ENCODE measurements at regions not wholly inside any gene's neighbourhood (a gene's known extent, or its start where the extent isn't known, plus 50 kb on each side); places are given as distances from the start of the nearest gene placed in this dataset.

GRCh38 chr13:20332361-20333096 is 100.4 kb upstream of the GJB6 start:
- peak; percentile 61 for ATAC-seq

DNA sequence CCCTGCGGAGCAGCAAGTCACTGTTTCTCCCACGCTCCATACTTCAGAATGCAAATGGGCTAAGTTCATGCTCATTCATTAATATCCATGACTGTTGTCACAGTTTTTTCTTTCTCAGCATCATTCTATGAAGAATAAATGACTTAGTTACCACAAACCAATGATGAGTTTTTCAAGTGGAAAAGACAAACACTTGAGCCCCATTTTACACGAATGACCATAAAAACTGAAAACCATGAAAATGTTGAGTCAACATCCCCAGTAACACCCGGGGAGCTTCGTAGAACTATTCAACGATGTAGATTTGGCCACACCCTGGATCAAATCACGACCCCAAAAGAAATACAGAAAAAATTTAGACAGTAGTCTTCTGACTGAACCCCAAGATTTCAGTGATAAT is 99.8 kb upstream of the GJB6 start:
- Histone ChIP-seq H3K4me1 (no peaks in the 10 kb centered on the region), H3K36me3 (no peaks in the 10 kb centered on the region), H3K27ac (no peak overlapping the region), H3K27me3 (peaks cover 3% of the 10 kb centered on the region), H3K9me3 (peaks cover 0 to 3% (median 0%) of the 10 kb centered on the region in 3 donors), H3K4me3 (no peak overlapping the region)
- TF ChIP-seq POLR2AphosphoS5 (IDR thresholded peaks at IDR 0.05) (no peak), EP300 (IDR thresholded peaks at IDR 0.05) (no peak), CTCF (IDR thresholded peaks at IDR 0.05) (no peak), POLR2A (IDR thresholded peaks at IDR 0.05) (no peak)
- ATAC-seq: no peak
- WGBS, 2 donors (ENCODE audit: low coverage in 1 of 2): 69 to 76% methylated on average over 7 of the region's 7 CpGs

More at GRCh38 chr13:20332361-20333096, 100.4 kb upstream of the GJB6 start:
- Histone ChIP-seq H3K9me3 (no peaks in the 10 kb centered on the region), H3K4me3 (no peak overlapping the region), H3K27me3 (no peaks in the 10 kb centered on the region), H3K36me3 (no peaks in the 10 kb centered on the region), H3K4me1 (no peaks in the 10 kb centered on the region), H3K27ac (no peak overlapping the region)
- 43 to 62% methylated on average over 1 to 2 of the region's 7 CpGs for WGBS, 2 donors (ENCODE audit: low coverage in 1 of 2)
- no peak for TF ChIP-seq CTCF (IDR thresholded peaks at IDR 0.05)
- TF ChIP-seq POLR2A (IDR thresholded peaks at IDR 0.05): no peak
- no peak for TF ChIP-seq EP300 (IDR thresholded peaks at IDR 0.05)
- TF ChIP-seq POLR2AphosphoS5 (IDR thresholded peaks at IDR 0.05): no peak

- H3K27me3 ChIP-seq: peaks cover 9% of the 10 kb centered on the region
- no peak overlapping the region for H3K4me3 ChIP-seq
- ATAC-seq: no peak
- no peak for TF ChIP-seq CTCF (IDR thresholded peaks at IDR 0.05)
- no peak for TF ChIP-seq EP300 (IDR thresholded peaks at IDR 0.05)
- no peak for TF ChIP-seq POLR2AphosphoS5 (IDR thresholded peaks at IDR 0.05)
- TF ChIP-seq POLR2A (IDR thresholded peaks at IDR 0.05): no peak
- 80 to 81% methylated on average over 2 of the region's 2 CpGs for WGBS, 2 donors (ENCODE audit: low coverage in 1 of 2)
- H3K27ac ChIP-seq: no peak overlapping the region
- no peaks in the 10 kb centered on the region for H3K36me3 ChIP-seq
- H3K9me3 ChIP-seq: peaks cover 0 to 9% (median 0%) of the 10 kb centered on the region in 3 donors
- no peaks in the 10 kb centered on the region for H3K4me1 ChIP-seq
Measured at GRCh38 chr13:20331419-20331818, 99.3 kb upstream of the GJB6 start.

GRCh38 chr13:20326809-20327208 is 94.7 kb upstream of the GJB6 start:
- Histone ChIP-seq H3K4me3 (no peak overlapping the region), H3K9me3 (peaks cover 0 to 31% (median 0%) of the 10 kb centered on the region in 3 donors), H3K4me1 (no peaks in the 10 kb centered on the region), H3K27ac (no peak overlapping the region), H3K36me3 (no peaks in the 10 kb centered on the region), H3K27me3 (peaks cover 12% of the 10 kb centered on the region)
- WGBS, 2 donors (ENCODE audit: low coverage in 1 of 2): 88% methylated on average over 1 of the region's 3 CpGs; no CpG with 5 or more reads in 1 of the 2 donors
- no peak for ATAC-seq
- no peak for TF ChIP-seq POLR2AphosphoS5 (IDR thresholded peaks at IDR 0.05)
- TF ChIP-seq EP300 (IDR thresholded peaks at IDR 0.05): no peak
- TF ChIP-seq CTCF (IDR thresholded peaks at IDR 0.05): no peak

- 66 to 87% methylated on average over 4 to 5 of the region's 7 CpGs for WGBS, 2 donors (ENCODE audit: low coverage in 1 of 2)
- peaks cover 0 to 31% (median 0%) of the 10 kb centered on the region in 3 donors for H3K9me3 ChIP-seq
- no peak for ATAC-seq
- TF ChIP-seq POLR2A (IDR thresholded peaks at IDR 0.05) (no peak), EP300 (IDR thresholded peaks at IDR 0.05) (no peak), POLR2AphosphoS5 (IDR thresholded peaks at IDR 0.05) (no peak), CTCF (IDR thresholded peaks at IDR 0.05) (no peak)
- H3K27me3 ChIP-seq: peaks cover 12% of the 10 kb centered on the region
- no peak overlapping the region for H3K27ac ChIP-seq
- no peaks in the 10 kb centered on the region for H3K4me1 ChIP-seq
- no peaks in the 10 kb centered on the region for H3K36me3 ChIP-seq
- no peak overlapping the region for H3K4me3 ChIP-seq
Measured at GRCh38 chr13:20326276-20326675, 94.2 kb upstream of the GJB6 start.
